Endothelial cell of umbilical vein (primary cell): ENCODE measurements at regions not wholly inside any gene's neighbourhood (a gene's known extent, or its start where the extent isn't known, plus 50 kb on each side); places are given as distances from the start of the nearest gene placed in this dataset.

ENCODE experiments used
- BruUV-seq: library from RNA; stranded (reverse); fragments of 400-500 nt; replicated peaks from 2 replicates; lab custom pipeline; 2021; lab: Mats Ljungman, UMichigan
- CTCF ChIA-PET: fragments of 300-600, 350-600 bp; sonication (Branson Sonifier 250); formaldehyde crosslinking; loops from one replicate; lab custom pipeline; 2021; ENCODE audit warnings: antibody characterized with exemption, inconsistent platforms; lab: Charles Lee
- POLR2A ChIA-PET: fragments of 300-600, 350-600 bp; sonication (Branson Sonifier 250); formaldehyde crosslinking; loops from one replicate; lab custom pipeline; 2021; ENCODE audit warnings: antibody characterized with exemption, inconsistent platforms; lab: Charles Lee
- DNase-seq: peaks from one replicate; pipeline ENCODE4 v3.0.0-alpha.2; 2011; ENCODE audit warnings: low read depth, low spot score
- FAIRE-seq: peaks from 2 replicates; lab custom pipeline; 2011; peaks lifted over from hg19 to GRCh38; lab: Jason Lieb, UNC
- H2AFZ ChIP-seq: 2 replicates; pipeline ENCODE4 v1.6.0; 2012; ENCODE audit warnings: low read depth, low read length, control low read depth, inconsistent platforms
- H3K27ac ChIP-seq: 2 replicates; pipeline ENCODE4 v1.5.1; 2011; ENCODE audit warnings: low read depth, mild to moderate bottlenecking, control low read depth, low read length, moderate library complexity; ENCODE audit not compliant: insufficient read depth
- H3K27me3 ChIP-seq, 2 experiments: 2 replicates each; pipeline versions ENCODE4 v1.6.0 to v1.6.1; 2011; ENCODE audit warnings: low read length in 2 of 2, mixed read lengths in 1 of 2; ENCODE audit not compliant: control insufficient read depth in 2 of 2, insufficient read depth in 2 of 2
- H3K36me3 ChIP-seq, 2 experiments: 2 replicates in 1 of 2; 3 replicates in 1 of 2; pipeline ENCODE4 v1.5.1; 2011; ENCODE audit warnings: low read length in 2 of 2, mild to moderate bottlenecking in 1 of 2, moderate library complexity in 1 of 2; ENCODE audit not compliant: control insufficient read depth in 2 of 2, insufficient read depth in 2 of 2; ENCODE audit errors: extremely low read depth in 1 of 2
- H3K4me1 ChIP-seq: 3 replicates; pipeline ENCODE4 v1.5.1; 2011; ENCODE audit warnings: mild to moderate bottlenecking, low read length; ENCODE audit not compliant: control insufficient read depth, insufficient read depth; ENCODE audit errors: extremely low read depth
- H3K4me2 ChIP-seq: 2 replicates; pipeline ENCODE4 v1.6.1; 2011; ENCODE audit warnings: low read length, control low read depth, mixed read lengths; ENCODE audit not compliant: insufficient read depth
- H3K4me3 ChIP-seq, 3 experiments: fragments of 200-600 bp in 1 of 3; sonication (generic), shearing (Covaris generic) in 1 of 3; replicated peaks in 1 of 3; 2 replicates each; pipeline ENCODE4 v1.5.1; 2011 to 2016; ENCODE audit warnings: control low read depth in 3 of 3, low read length in 3 of 3, mild to moderate bottlenecking in 2 of 3, inconsistent platforms in 1 of 3, low read depth in 1 of 3, moderate library complexity in 1 of 3; ENCODE audit not compliant: insufficient read depth in 1 of 3
- H3K79me2 ChIP-seq: 2 replicates; pipeline ENCODE4 v1.6.0; 2012; ENCODE audit warnings: low read length, inconsistent platforms; ENCODE audit not compliant: control insufficient read depth, insufficient read depth
- H3K9ac ChIP-seq: replicated peaks from 2 replicates; pipeline ENCODE3; 2011; ENCODE audit warnings: low read length, control low read depth; ENCODE audit not compliant: insufficient read depth; ENCODE audit errors: extremely low read depth
- H3K9me1 ChIP-seq: replicated peaks from 3 replicates; pipeline ENCODE4 v1.6.0; 2011; ENCODE audit warnings: mild to moderate bottlenecking, low read length; ENCODE audit not compliant: control insufficient read depth, insufficient read depth; ENCODE audit errors: extremely low read depth
- H3K9me3 ChIP-seq: replicated peaks from 2 replicates; pipeline ENCODE4 v1.5.1; 2012; ENCODE audit warnings: low read length, inconsistent platforms; ENCODE audit not compliant: control insufficient read depth, insufficient read depth
- H4K20me1 ChIP-seq: replicated peaks from 2 replicates; pipeline ENCODE3; 2011; ENCODE audit warnings: mild to moderate bottlenecking, low read length; ENCODE audit not compliant: control insufficient read depth, insufficient read depth; ENCODE audit errors: extremely low read depth
- EZH2 ChIP-seq: IDR thresholded peaks from 2 replicates; pipeline ENCODE4 v1.6.1; 2012; ENCODE audit warnings: borderline replicate concordance, low read depth, mild to moderate bottlenecking, moderate library complexity, low read length, inconsistent platforms; ENCODE audit not compliant: severe bottlenecking
- FOS ChIP-seq: IDR thresholded peaks from 2 replicates; pipeline ENCODE4 v1.6.1; 2011; ENCODE audit warnings: mild to moderate bottlenecking, low read length, moderate library complexity, borderline replicate concordance; ENCODE audit not compliant: insufficient read depth
- GATA2 ChIP-seq: IDR thresholded peaks from 2 replicates; pipeline ENCODE4 v1.7.0; 2011; ENCODE audit warnings: low read depth, mild to moderate bottlenecking, moderate library complexity, mixed read lengths, low read length; ENCODE audit not compliant: insufficient read length, insufficient read depth
- JUN ChIP-seq: IDR thresholded peaks from 2 replicates; pipeline ENCODE4 v1.6.1; 2011; ENCODE audit warnings: borderline replicate concordance, low read depth; ENCODE audit not compliant: insufficient read length, insufficient read depth
- MAX ChIP-seq: IDR thresholded peaks from 2 replicates; pipeline ENCODE4 v1.6.1; 2011; ENCODE audit not compliant: insufficient read depth, insufficient read length
- MYC ChIP-seq: IDR thresholded peaks from one replicate; pipeline ENCODE4 v1.6.1; 2011; ENCODE audit warnings: mild to moderate bottlenecking, low read depth, low read length
- POLR2A ChIP-seq: IDR thresholded peaks from 2 replicates; pipeline ENCODE4 v1.6.1; 2012; ENCODE audit warnings: low read depth, mild to moderate bottlenecking, control low read depth, low read length
- POLR2AphosphoS5 ChIP-seq: IDR thresholded peaks from 2 replicates; pipeline ENCODE4 v1.6.1; 2012; ENCODE audit warnings: low read depth, mild to moderate bottlenecking, control low read depth, low read length, moderate library complexity; ENCODE audit not compliant: insufficient read depth
- dilution Hi-C: fragments of 300-500 bp; cut with MboI; formaldehyde crosslinking; loops from one replicate; pipeline ENCODE4 v1.15.0; 2019; ENCODE audit warnings: low sequenced_read_pairs; ENCODE audit not compliant: extremely low pct_ligation_motif_present
- intact Hi-C: fragments of 100-400 bp; cut with micrococcal nuclease; formaldehyde crosslinking; loops from one replicate; pipeline ENCODE4 v1.10.0; 2022
- TF ChIP-seq, protein P1 (sequence below), 2 donors: IDR thresholded peaks; 1 replicate in 1 of 2; 2 replicates in 1 of 2; pipeline ENCODE4 v1.5.1; 2011; ENCODE audit warnings: low read length in 2 of 2, mild to moderate bottlenecking in 2 of 2, moderate library complexity in 2 of 2, control low read depth in 1 of 2, inconsistent platforms in 1 of 2, low read depth in 1 of 2; ENCODE audit not compliant: insufficient read depth in 1 of 2; ENCODE audit errors: extremely low read depth in 1 of 2

DNA sequence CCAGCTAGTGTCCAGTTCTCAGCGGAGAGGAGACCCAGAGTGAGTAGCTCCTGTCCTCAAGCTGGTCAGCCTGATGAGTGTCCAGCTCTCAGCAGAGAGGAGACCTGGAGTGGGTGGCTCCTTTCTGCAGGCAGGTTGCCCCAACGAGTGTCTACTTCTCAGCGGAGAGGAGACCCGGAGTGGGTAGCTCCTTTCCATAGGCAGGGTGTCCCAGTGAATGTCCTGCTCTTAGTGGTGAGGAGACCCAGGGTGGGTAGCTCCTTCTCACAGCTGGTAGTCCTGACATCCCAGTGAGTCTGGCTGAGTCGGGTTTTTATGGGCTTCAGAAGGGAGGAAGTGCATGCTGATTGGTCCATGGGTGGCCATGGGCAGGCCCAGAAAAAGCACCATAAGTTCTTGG is 55.7 kb upstream of the NUDT6 start:
- Histone ChIP-seq H3K4me1 (no peaks in the 10 kb centered on the region), H3K27ac (no peak overlapping the region), H3K79me2 (no peaks in the 10 kb centered on the region), H3K27me3 (no peaks in the 10 kb centered on the region), H3K9me1 (no peaks in the 10 kb centered on the region), H3K9ac (no peak overlapping the region), H3K9me3 (no peaks in the 10 kb centered on the region), H2AFZ (no peak overlapping the region), H3K4me3 (no peak overlapping the region), H4K20me1 (no peaks in the 10 kb centered on the region), H3K36me3 (peaks cover 0 to 6% of the 10 kb centered on the region in 2 experiments), H3K4me2 (no peak overlapping the region)
- BruUV-seq = no TSS peak
- POLR2A ChIA-PET = no interaction called here
- TF ChIP-seq MYC (no peak), FOS (no peak), JUN (no peak), POLR2AphosphoS5 (no peak), GATA2 (no peak), MAX (no peak), POLR2A (no peak), EZH2 (no peak)
- TF ChIP-seq, protein P1, sequence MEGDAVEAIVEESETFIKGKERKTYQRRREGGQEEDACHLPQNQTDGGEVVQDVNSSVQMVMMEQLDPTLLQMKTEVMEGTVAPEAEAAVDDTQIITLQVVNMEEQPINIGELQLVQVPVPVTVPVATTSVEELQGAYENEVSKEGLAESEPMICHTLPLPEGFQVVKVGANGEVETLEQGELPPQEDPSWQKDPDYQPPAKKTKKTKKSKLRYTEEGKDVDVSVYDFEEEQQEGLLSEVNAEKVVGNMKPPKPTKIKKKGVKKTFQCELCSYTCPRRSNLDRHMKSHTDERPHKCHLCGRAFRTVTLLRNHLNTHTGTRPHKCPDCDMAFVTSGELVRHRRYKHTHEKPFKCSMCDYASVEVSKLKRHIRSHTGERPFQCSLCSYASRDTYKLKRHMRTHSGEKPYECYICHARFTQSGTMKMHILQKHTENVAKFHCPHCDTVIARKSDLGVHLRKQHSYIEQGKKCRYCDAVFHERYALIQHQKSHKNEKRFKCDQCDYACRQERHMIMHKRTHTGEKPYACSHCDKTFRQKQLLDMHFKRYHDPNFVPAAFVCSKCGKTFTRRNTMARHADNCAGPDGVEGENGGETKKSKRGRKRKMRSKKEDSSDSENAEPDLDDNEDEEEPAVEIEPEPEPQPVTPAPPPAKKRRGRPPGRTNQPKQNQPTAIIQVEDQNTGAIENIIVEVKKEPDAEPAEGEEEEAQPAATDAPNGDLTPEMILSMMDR (IDR thresholded peaks at IDR 0.05; ENCODE audit: extremely low read depth in 1 of 2, insufficient read depth in 1 of 2, low read depth in 1 of 2, low read length in 2 of 2) = no peak
- dilution Hi-C loops (no loop called here), intact Hi-C loops (no loop called here)
- DNase-seq (no peak), FAIRE-seq (no peak)
- CTCF ChIA-PET = interaction anchor here (0.6 to 1.3 kb wide), 4 partner anchors 12 to 253 kb away, joined by 3 read pairs; no protein-coding TSS in a partner anchor
